H1 (cell line): ENCODE measurements at regions not wholly inside any gene's neighbourhood (a gene's known extent, or its start where the extent isn't known, plus 50 kb on each side); places are given as distances from the start of the nearest gene placed in this dataset.

ENCODE experiments used
- CTCF ChIA-PET: fragments of 300-600 bp; sonication (Branson Sonifier 250); formaldehyde crosslinking; loops from one replicate; lab custom pipeline; 2021; ENCODE audit not compliant: partially characterized antibody; lab: Charles Lee
- POLR2A ChIA-PET: fragments of 300-600 bp; sonication (Branson Sonifier 250); formaldehyde crosslinking; loops from one replicate; lab custom pipeline; 2021; ENCODE audit warnings: inconsistent platforms; ENCODE audit not compliant: partially characterized antibody; lab: Charles Lee
- DNase-seq, 2 experiments: peaks; one replicate each; pipeline versions ENCODE4 v3.0.0 to v3.0.0-alpha.2; 2010 to 2022; ENCODE audit warnings: low spot score in 2 of 2, low read depth in 1 of 2, mixed read lengths in 1 of 2
- FAIRE-seq: peaks from 2 replicates; lab custom pipeline; 2011; peaks lifted over from hg19 to GRCh38; lab: Jason Lieb, UNC
- H2AFZ ChIP-seq: 2 replicates; pipeline ENCODE4 v1.8.1; 2012; ENCODE audit warnings: low read length, inconsistent platforms
- H2AK5ac ChIP-seq: 2 replicates; pipeline ENCODE4 v1.6.1; 2013; ENCODE audit warnings: low read depth, low read length
- H2BK120ac ChIP-seq: replicated peaks from 2 replicates; pipeline ENCODE3; 2013; ENCODE audit warnings: low read depth, low read length, inconsistent platforms
- H2BK12ac ChIP-seq: 2 replicates; pipeline ENCODE4 v1.6.1; 2013; ENCODE audit warnings: low read depth, low read length
- H2BK15ac ChIP-seq: 2 replicates; pipeline ENCODE4 v1.6.1; 2013; ENCODE audit warnings: low read length
- H2BK20ac ChIP-seq: 2 replicates; pipeline ENCODE4 v1.6.1; 2013; ENCODE audit warnings: low read length
- H2BK5ac ChIP-seq: 2 replicates; pipeline ENCODE4 v1.6.1; 2013; ENCODE audit warnings: low read depth, low read length
- H3K14ac ChIP-seq: 2 replicates; pipeline ENCODE4 v1.6.1; 2013; ENCODE audit warnings: inconsistent platforms; ENCODE audit not compliant: insufficient read length
- H3K18ac ChIP-seq: 2 replicates; pipeline ENCODE4 v1.6.1; 2013; ENCODE audit warnings: low read length; ENCODE audit errors: extremely low read depth
- H3K23ac ChIP-seq: 2 replicates; pipeline ENCODE4 v1.6.1; 2013; ENCODE audit warnings: inconsistent platforms; ENCODE audit not compliant: insufficient read length
- H3K23me2 ChIP-seq: 2 replicates; pipeline ENCODE4 v1.6.1; 2013; ENCODE audit warnings: low read depth, low read length
- H3K27ac ChIP-seq: 2 replicates; pipeline ENCODE4 v1.6.1; 2011; ENCODE audit warnings: low read depth, low read length, inconsistent platforms
- H3K27me3 ChIP-seq, 4 experiments: replicated peaks in 1 of 4; 1 replicate in 1 of 4; 2 replicates in 3 of 4; pipeline versions ENCODE4 v1.6.1 to v1.8.1; 2011 to 2013; ENCODE audit warnings: low read length in 3 of 4, mild to moderate bottlenecking in 3 of 4, inconsistent platforms in 2 of 4, mixed read lengths in 2 of 4, moderate library complexity in 1 of 4; ENCODE audit not compliant: control insufficient read depth in 3 of 4, insufficient read depth in 3 of 4; ENCODE audit errors: extremely low read depth in 1 of 4
- H3K36me3 ChIP-seq, 4 experiments: 2 replicates each; pipeline versions ENCODE4 v1.6.1 to v1.8.1; 2011 to 2013; ENCODE audit warnings: mild to moderate bottlenecking in 4 of 4, low read length in 3 of 4, moderate library complexity in 2 of 4, control low read depth in 1 of 4, inconsistent platforms in 1 of 4; ENCODE audit not compliant: insufficient read depth in 4 of 4, control insufficient read depth in 2 of 4
- H3K4ac ChIP-seq: replicated peaks from 2 replicates; pipeline ENCODE3; 2013; ENCODE audit warnings: low read length, low read depth, mixed read lengths, inconsistent platforms; ENCODE audit not compliant: insufficient read length
- H3K4me1 ChIP-seq, 4 experiments: replicated peaks in 1 of 4; 1 replicate in 1 of 4; 2 replicates in 3 of 4; pipeline versions ENCODE4 v1.6.1 to v1.8.1; 2011 to 2013; ENCODE audit warnings: low read length in 3 of 4, inconsistent platforms in 2 of 4, mixed read lengths in 1 of 4; ENCODE audit not compliant: insufficient read depth in 4 of 4, control insufficient read depth in 3 of 4
- H3K4me2 ChIP-seq, 2 experiments: 2 replicates each; pipeline versions ENCODE4 v1.6.1 to v1.8.1; 2011 to 2013; ENCODE audit warnings: low read depth in 2 of 2, low read length in 2 of 2, control low read depth in 1 of 2, inconsistent platforms in 1 of 2, mild to moderate bottlenecking in 1 of 2; ENCODE audit not compliant: insufficient read depth in 1 of 2
- H3K4me3 ChIP-seq, 4 experiments: fragments of 200-600, 300-600 bp in 1 of 4; sonication (generic), shearing (Covaris generic), sonication (Bioruptor Twin) in 1 of 4; 2 replicates each; pipeline versions ENCODE4 v1.5.1 to v1.8.1; 2011 to 2016; ENCODE audit warnings: low read length in 4 of 4, low read depth in 3 of 4, control low read depth in 2 of 4, inconsistent platforms in 2 of 4, mild to moderate bottlenecking in 2 of 4, mixed read lengths in 1 of 4, moderate library complexity in 1 of 4; ENCODE audit not compliant: insufficient read depth in 2 of 4; ENCODE audit errors: extremely low read depth in 1 of 4
- H3K56ac ChIP-seq: replicated peaks from 2 replicates; pipeline ENCODE3; 2013; ENCODE audit warnings: low read depth, mild to moderate bottlenecking, mixed read lengths, low read length, inconsistent platforms; ENCODE audit not compliant: insufficient read length
- H3K79me1 ChIP-seq: 2 replicates; pipeline ENCODE4 v1.6.1; 2013; ENCODE audit warnings: low read depth, low read length, control low read depth
- H3K79me2 ChIP-seq, 2 experiments: 2 replicates each; pipeline versions ENCODE4 v1.6.1 to v1.8.1; 2012 to 2013; ENCODE audit warnings: low read length in 2 of 2, mild to moderate bottlenecking in 2 of 2, inconsistent platforms in 1 of 2; ENCODE audit not compliant: insufficient read depth in 2 of 2, control insufficient read depth in 1 of 2
- H3K9ac ChIP-seq, 4 experiments: replicated peaks in 1 of 4; 1 replicate in 1 of 4; 2 replicates in 3 of 4; pipeline versions ENCODE4 v1.6.1 to v1.8.1; 2011 to 2013; ENCODE audit warnings: low read depth in 3 of 4, low read length in 3 of 4, control low read depth in 2 of 4, mild to moderate bottlenecking in 2 of 4, moderate library complexity in 2 of 4, inconsistent platforms in 1 of 4; ENCODE audit errors: extremely low read depth in 1 of 4
- H3K9me3 ChIP-seq, 2 experiments: 2 replicates each; pipeline versions ENCODE4 v1.6.1 to v1.8.1; 2012 to 2013; ENCODE audit warnings: mild to moderate bottlenecking in 2 of 2, moderate library complexity in 2 of 2, control low read depth in 1 of 2, inconsistent platforms in 1 of 2, low read depth in 1 of 2, low read length in 1 of 2, mixed read lengths in 1 of 2; ENCODE audit not compliant: insufficient read depth in 2 of 2
- H4K20me1 ChIP-seq, 2 experiments: replicated peaks in 1 of 2; 2 replicates each; pipeline versions ENCODE3 to v1.8.1; 2011 to 2013; ENCODE audit warnings: inconsistent platforms in 2 of 2, low read length in 2 of 2, mild to moderate bottlenecking in 1 of 2; ENCODE audit not compliant: insufficient read depth in 2 of 2, control insufficient read depth in 1 of 2
- H4K5ac ChIP-seq: 2 replicates; pipeline ENCODE4 v1.6.1; 2013; ENCODE audit warnings: low read length, low read depth, mixed read lengths, inconsistent platforms; ENCODE audit not compliant: insufficient read length
- H4K8ac ChIP-seq: 2 replicates; pipeline ENCODE4 v1.8.0; 2013; ENCODE audit warnings: mild to moderate bottlenecking, moderate library complexity, low read length, inconsistent platforms; ENCODE audit not compliant: insufficient read depth; ENCODE audit errors: extremely low read depth
- H4K91ac ChIP-seq: replicated peaks from 2 replicates; pipeline ENCODE3; 2013; ENCODE audit warnings: low read length, mixed read lengths, inconsistent platforms; ENCODE audit not compliant: insufficient read length
- GABPA ChIP-seq: IDR thresholded peaks from 2 replicates; pipeline ENCODE4 v1.6.1; 2011; ENCODE audit warnings: mild to moderate bottlenecking, low read length, moderate library complexity, borderline replicate concordance; ENCODE audit not compliant: insufficient read depth
- JUN ChIP-seq: IDR thresholded peaks from 2 replicates; pipeline ENCODE4 v1.6.1; 2011; ENCODE audit warnings: low read depth, mild to moderate bottlenecking, improper control_type of control experiment, low read length
- SIX5 ChIP-seq: IDR thresholded peaks from 2 replicates; pipeline ENCODE4 v1.6.1; 2011; ENCODE audit warnings: mild to moderate bottlenecking, low read depth, low read length
- WGBS, 2 experiments: shearing (Covaris generic) in 1 of 2; methylation state at CpG; one replicate each; pipeline versions ENCODE4 v1.1.6 to v1.1.7; 2013 to 2015; ENCODE audit warnings: low lambda C conversion rate in 2 of 2, mixed read lengths in 2 of 2, inconsistent platforms in 1 of 2, low coverage in 1 of 2, missing lambda C conversion rate in 1 of 2; ENCODE audit not compliant: insufficient replicate concordance in 2 of 2, insufficient coverage in 1 of 2, insufficient read length in 1 of 2; ENCODE audit errors: extremely low coverage in 1 of 2, missing lambda C conversion rate in 1 of 2; 5-methylcytosine and 5-hydroxymethylcytosine counted together

- 97% methylated on average over 7 of the region's 7 CpGs; no CpG with 5 or more reads in 1 of the 2 experiments for WGBS, 2 experiments
- H3K36me3 ChIP-seq, result peaks cover 0 to 3% (median 0%) of the 10 kb centered on the region in 4 experiments; a peak in 1 of 8 replicates
- H3K56ac ChIP-seq, result no peak overlapping the region
- FAIRE-seq (no peak), DNase-seq (no peak)
- H3K4me3 ChIP-seq, result no peak overlapping the region
- no peak overlapping the region for H2BK5ac ChIP-seq
- no peak overlapping the region for H3K14ac ChIP-seq
- no peaks in the 10 kb centered on the region for H3K27me3 ChIP-seq
- H3K27ac ChIP-seq, result no peak overlapping the region
- CTCF ChIA-PET, result interaction anchor here (0.6 kb wide), 1 partner anchor 46 kb away, joined by 3 read pairs; no protein-coding TSS in a partner anchor
- POLR2A ChIA-PET, result no interaction called here
- H3K79me2 ChIP-seq, result no peaks in the 10 kb centered on the region
- no peak overlapping the region for H3K9ac ChIP-seq
- peaks cover 0 to 2% (median 0%) of the 10 kb centered on the region in 4 experiments; a peak in 1 of 7 replicates for H3K4me1 ChIP-seq
- H2AFZ ChIP-seq, result no peak overlapping the region
- no peak overlapping the region for H2BK12ac ChIP-seq
- no peaks in the 10 kb centered on the region for H3K79me1 ChIP-seq
- H3K23ac ChIP-seq, result no peak overlapping the region
- H4K20me1 ChIP-seq, result no peaks in the 10 kb centered on the region
- H2AK5ac ChIP-seq, result no peak overlapping the region
- H3K4ac ChIP-seq, result no peak overlapping the region
- H3K23me2 ChIP-seq, result no peaks in the 10 kb centered on the region
- H3K9me3 ChIP-seq, result no peaks in the 10 kb centered on the region
- H2BK120ac ChIP-seq, result no peak overlapping the region
- H4K91ac ChIP-seq, result no peak overlapping the region
- H2BK20ac ChIP-seq, result no peak overlapping the region
- no peak overlapping the region for H4K8ac ChIP-seq
- H4K5ac ChIP-seq, result no peak overlapping the region
- H2BK15ac ChIP-seq, result no peak overlapping the region
- H3K4me2 ChIP-seq, result no peak overlapping the region
- no peak overlapping the region for H3K18ac ChIP-seq
- TF ChIP-seq GABPA (no peak), JUN (no peak), SIX5 (no peak)
These were observed 70.7 kb upstream of the UBAC2 start for GRCh38 chr13:99129951-99130350.
